Loucy (cell line): ENCODE measurements at regions not wholly inside any gene's neighbourhood (a gene's known extent, or its start where the extent isn't known, plus 50 kb on each side); places are given as distances from the start of the nearest gene placed in this dataset.

Source experiments
- H2AFZ ChIP-seq: fragments of 200-600 bp; sonication (generic); 2 replicates; pipeline ENCODE4 v1.6.0; 2016; ENCODE audit warnings: antibody characterized with exemption, mild to moderate bottlenecking, low read length, moderate library complexity
- H3F3A ChIP-seq: fragments of 200-600 bp; 2 replicates; pipeline ENCODE4 v1.6.0; 2016; ENCODE audit warnings: antibody characterized with exemption, low read depth, mild to moderate bottlenecking
- H3K27me3 ChIP-seq: fragments of 200-600 bp; sonication (generic); 2 replicates; pipeline ENCODE4 v1.6.1; 2014; ENCODE audit warnings: low read length, mild to moderate bottlenecking; ENCODE audit not compliant: insufficient read depth, poor library complexity, severe bottlenecking
- H3K36me3 ChIP-seq: fragments of 200-600 bp; sonication (generic); 2 replicates; pipeline ENCODE4 v1.6.1; 2016; ENCODE audit warnings: low read length; ENCODE audit not compliant: insufficient read depth
- H3K4me1 ChIP-seq: fragments of 200-600 bp; sonication (generic); 2 replicates; pipeline ENCODE4 v1.5.1; 2014; ENCODE audit warnings: low read length, mild to moderate bottlenecking; ENCODE audit not compliant: insufficient read depth, poor library complexity, severe bottlenecking
- H3K4me2 ChIP-seq: fragments of 200-600 bp; sonication (generic); 2 replicates; pipeline ENCODE4 v1.6.0; 2014; ENCODE audit warnings: antibody characterized with exemption, low read length, low read depth, mild to moderate bottlenecking; ENCODE audit not compliant: poor library complexity, severe bottlenecking
- H3K4me3 ChIP-seq: fragments of 200-600 bp; sonication (generic); 2 replicates; pipeline ENCODE4 v1.5.1; 2014; ENCODE audit warnings: low read length, mild to moderate bottlenecking, mixed read lengths; ENCODE audit not compliant: poor library complexity, severe bottlenecking
- H3K79me2 ChIP-seq: fragments of 200-600 bp; sonication (generic); 2 replicates; pipeline ENCODE4 v1.6.1; 2014; ENCODE audit warnings: low read length; ENCODE audit not compliant: insufficient read depth
- H3K9ac ChIP-seq: fragments of 200-600 bp; sonication (generic); 2 replicates; pipeline ENCODE4 v1.6.0; 2014; ENCODE audit warnings: mild to moderate bottlenecking, low read depth, low read length, moderate library complexity; ENCODE audit not compliant: poor library complexity, severe bottlenecking
- H3K9me2 ChIP-seq: fragments of 200-600 bp; sonication (generic); replicated peaks from 2 replicates; pipeline ENCODE4 v1.6.1; 2016; ENCODE audit warnings: low read depth, low read length, mixed read lengths
- H3K9me3 ChIP-seq: fragments of 200-600 bp; sonication (generic); 2 replicates; pipeline ENCODE4 v1.6.1; 2014; ENCODE audit warnings: mild to moderate bottlenecking, antibody characterized with exemption, low read length, low read depth; ENCODE audit not compliant: insufficient read depth
- H4K20me1 ChIP-seq: fragments of 200-600 bp; sonication (generic); 2 replicates; pipeline ENCODE4 v1.6.0; 2014; ENCODE audit warnings: antibody characterized with exemption, low read length, mild to moderate bottlenecking; ENCODE audit not compliant: insufficient read depth, poor library complexity, severe bottlenecking
- EZH2phosphoT487 ChIP-seq: fragments of 200-600 bp; IDR thresholded peaks from 2 replicates; pipeline ENCODE4 v1.6.1; 2018; ENCODE audit warnings: antibody characterized with exemption, mild to moderate bottlenecking, moderate library complexity, borderline replicate concordance
- TF ChIP-seq, protein P1 (sequence below): fragments of 200-600 bp; sonication (generic); conservative IDR thresholded peaks from 2 replicates; pipeline ENCODE4 v1.5.1; 2014; ENCODE audit warnings: mild to moderate bottlenecking, antibody characterized with exemption, low read length

DNA sequence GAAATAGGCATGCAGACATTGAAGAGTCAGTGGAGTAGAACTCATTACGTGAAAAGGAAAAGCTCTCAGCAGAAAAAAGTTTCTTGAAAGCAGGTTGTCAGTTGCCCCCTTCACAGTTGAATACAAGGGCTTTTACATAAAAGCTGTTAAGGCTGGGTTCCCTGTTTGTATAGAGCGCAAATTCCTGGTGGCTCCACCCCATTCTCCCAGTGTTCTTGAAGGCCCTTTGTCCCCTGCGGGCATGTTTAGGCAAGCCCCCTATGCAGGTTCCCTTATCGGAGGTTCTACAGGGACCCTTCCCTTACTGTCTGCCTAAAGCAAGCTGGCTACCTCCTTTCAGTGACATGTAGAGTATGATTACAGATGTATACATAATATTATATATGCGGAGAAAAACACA lies 497.2 kb upstream of the SYT4 start:
- Histone ChIP-seq H3K79me2 (no peaks in the 10 kb centered on the region), H3F3A (no peaks in the 10 kb centered on the region), H4K20me1 (no peaks in the 10 kb centered on the region), H3K4me1 (no peaks in the 10 kb centered on the region), H3K36me3 (no peaks in the 10 kb centered on the region), H3K9me2 (no peaks in the 10 kb centered on the region), H2AFZ (no peak overlapping the region), H3K27me3 (no peaks in the 10 kb centered on the region), H3K9me3 (no peaks in the 10 kb centered on the region), H3K4me3 (no peak overlapping the region), H3K4me2 (no peak overlapping the region), H3K9ac (no peak overlapping the region)
- TF ChIP-seq, protein P1, sequence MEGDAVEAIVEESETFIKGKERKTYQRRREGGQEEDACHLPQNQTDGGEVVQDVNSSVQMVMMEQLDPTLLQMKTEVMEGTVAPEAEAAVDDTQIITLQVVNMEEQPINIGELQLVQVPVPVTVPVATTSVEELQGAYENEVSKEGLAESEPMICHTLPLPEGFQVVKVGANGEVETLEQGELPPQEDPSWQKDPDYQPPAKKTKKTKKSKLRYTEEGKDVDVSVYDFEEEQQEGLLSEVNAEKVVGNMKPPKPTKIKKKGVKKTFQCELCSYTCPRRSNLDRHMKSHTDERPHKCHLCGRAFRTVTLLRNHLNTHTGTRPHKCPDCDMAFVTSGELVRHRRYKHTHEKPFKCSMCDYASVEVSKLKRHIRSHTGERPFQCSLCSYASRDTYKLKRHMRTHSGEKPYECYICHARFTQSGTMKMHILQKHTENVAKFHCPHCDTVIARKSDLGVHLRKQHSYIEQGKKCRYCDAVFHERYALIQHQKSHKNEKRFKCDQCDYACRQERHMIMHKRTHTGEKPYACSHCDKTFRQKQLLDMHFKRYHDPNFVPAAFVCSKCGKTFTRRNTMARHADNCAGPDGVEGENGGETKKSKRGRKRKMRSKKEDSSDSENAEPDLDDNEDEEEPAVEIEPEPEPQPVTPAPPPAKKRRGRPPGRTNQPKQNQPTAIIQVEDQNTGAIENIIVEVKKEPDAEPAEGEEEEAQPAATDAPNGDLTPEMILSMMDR: no peak
- TF ChIP-seq EZH2phosphoT487: no peak

DNA sequence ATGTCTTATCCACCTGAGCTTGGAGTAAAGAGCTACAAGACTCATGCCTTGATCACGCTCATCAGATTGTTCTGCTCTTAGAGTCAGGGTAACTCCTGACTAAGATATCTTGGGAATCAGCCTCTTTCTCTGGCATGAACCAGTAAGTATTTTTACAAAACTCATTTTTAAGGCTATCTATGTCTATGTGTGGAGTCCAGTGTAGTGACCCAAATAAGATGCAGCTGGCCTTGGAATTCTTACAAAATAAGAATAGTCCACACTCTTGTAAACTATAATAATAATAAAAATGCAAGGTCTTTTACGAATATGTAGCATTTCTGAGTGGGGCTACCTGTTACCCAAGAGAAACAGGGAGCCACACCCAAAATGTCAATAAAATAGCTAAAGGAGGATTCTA lies 498.3 kb upstream of the SYT4 start:
- Histone ChIP-seq H2AFZ (no peak overlapping the region), H3K9me2 (no peaks in the 10 kb centered on the region), H3K9me3 (no peaks in the 10 kb centered on the region), H3K79me2 (no peaks in the 10 kb centered on the region), H3K4me2 (no peak overlapping the region), H3K36me3 (no peaks in the 10 kb centered on the region), H3K9ac (no peak overlapping the region), H3K27me3 (no peaks in the 10 kb centered on the region), H3K4me1 (no peaks in the 10 kb centered on the region), H4K20me1 (no peaks in the 10 kb centered on the region), H3F3A (no peaks in the 10 kb centered on the region), H3K4me3 (no peak overlapping the region)
- TF ChIP-seq, protein P1: no peak
- no peak for TF ChIP-seq EZH2phosphoT487

DNA sequence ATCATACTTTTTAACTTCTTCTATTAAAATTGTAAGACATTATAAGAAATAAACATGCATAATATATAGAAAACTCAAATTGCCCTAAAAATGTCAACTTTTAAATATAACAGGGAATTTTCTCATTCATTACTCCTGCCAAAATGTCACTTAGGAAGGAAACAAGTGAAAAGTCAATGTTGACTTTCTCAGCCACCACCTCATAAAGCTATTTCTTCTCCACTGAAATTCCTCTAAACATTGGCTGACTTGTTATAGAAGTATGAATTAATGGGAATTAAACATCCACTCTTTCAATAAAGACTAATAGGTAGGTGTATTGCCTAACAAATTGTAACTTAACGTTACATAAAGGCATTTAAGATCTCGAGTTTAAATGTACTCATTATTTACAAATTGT lies 499.7 kb upstream of the SYT4 start:
- no peaks in the 10 kb centered on the region for H3K36me3 ChIP-seq
- no peak overlapping the region for H2AFZ ChIP-seq

More for the DNA sequence above, 499.7 kb upstream of the SYT4 start:
- Histone ChIP-seq H3K4me1 (no peaks in the 10 kb centered on the region), H4K20me1 (no peaks in the 10 kb centered on the region), H3K9me2 (no peaks in the 10 kb centered on the region), H3K9ac (no peak overlapping the region), H3K79me2 (no peaks in the 10 kb centered on the region), H3K4me3 (no peak overlapping the region), H3K27me3 (no peaks in the 10 kb centered on the region), H3K4me2 (no peak overlapping the region), H3K9me3 (no peaks in the 10 kb centered on the region), H3F3A (no peaks in the 10 kb centered on the region)
- no peak for TF ChIP-seq EZH2phosphoT487
- TF ChIP-seq, protein P1: no peak
